Common myeloid progenitor, CD34-positive (primary cell): ENCODE measurements at regions not wholly inside any gene's neighbourhood (a gene's known extent, or its start where the extent isn't known, plus 50 kb on each side); places are given as distances from the start of the nearest gene placed in this dataset.

Source experiments
- CTCF ChIA-PET: fragments of 350-600 bp; sonication (Branson Sonifier 250); formaldehyde crosslinking; loops from one replicate; lab custom pipeline; 2021; ENCODE audit warnings: antibody characterized with exemption; lab: Charles Lee
- POLR2A ChIA-PET: fragments of 350-600 bp; sonication (Branson Sonifier 250); formaldehyde crosslinking; loops from one replicate; lab custom pipeline; 2021; ENCODE audit warnings: antibody characterized with exemption; lab: Charles Lee
- DNase-seq, 3 donors: peaks; one replicate each; pipeline versions ENCODE4 v3.0.0 to v3.0.0-alpha.2; 2013
- H3K27ac ChIP-seq, 2 experiments: 1 replicate in 1 of 2; 2 replicates in 1 of 2; pipeline ENCODE4 v1.7.0; 2013; ENCODE audit warnings: inconsistent platforms in 2 of 2, low read length in 2 of 2, mild to moderate bottlenecking in 2 of 2, low read depth in 1 of 2, moderate library complexity in 1 of 2; ENCODE audit not compliant: severe bottlenecking in 2 of 2, insufficient read depth in 1 of 2, poor library complexity in 1 of 2
- H3K27me3 ChIP-seq, 5 experiments: replicated peaks in 2 of 5; 1 replicate in 3 of 5; 2 replicates in 2 of 5; pipeline versions ENCODE4 v1.6.1 to v1.7.0; 2013; ENCODE audit warnings: low read length in 4 of 5, mild to moderate bottlenecking in 2 of 5, moderate library complexity in 2 of 5, inconsistent platforms in 1 of 5; ENCODE audit not compliant: insufficient read depth in 5 of 5, control insufficient read depth in 4 of 5
- H3K36me3 ChIP-seq, 4 experiments: 1 replicate in 2 of 4; 2 replicates in 2 of 4; pipeline versions ENCODE4 v1.6.1 to v1.7.0; 2013; ENCODE audit warnings: low read length in 3 of 4, control low read depth in 1 of 4, mild to moderate bottlenecking in 1 of 4; ENCODE audit not compliant: control insufficient read depth in 4 of 4, insufficient read depth in 4 of 4
- H3K4me1 ChIP-seq, 4 experiments: 1 replicate in 3 of 4; 2 replicates in 1 of 4; pipeline versions ENCODE4 v1.6.1 to v1.7.1; 2013; ENCODE audit warnings: low read length in 3 of 4, mild to moderate bottlenecking in 3 of 4, control low read depth in 1 of 4, inconsistent platforms in 1 of 4, moderate library complexity in 1 of 4; ENCODE audit not compliant: control insufficient read depth in 4 of 4, insufficient read depth in 4 of 4; ENCODE audit errors: control extremely low read depth in 1 of 4
- H3K4me3 ChIP-seq, 7 experiments: 1 replicate in 4 of 7; 2 replicates in 3 of 7; pipeline versions ENCODE4 v1.5.1 to v1.7.0; 2013; ENCODE audit warnings: mild to moderate bottlenecking in 7 of 7, low read length in 6 of 7, moderate library complexity in 6 of 7, inconsistent platforms in 2 of 7, low read depth in 2 of 7, control low read depth in 1 of 7; ENCODE audit not compliant: insufficient read depth in 4 of 7, control insufficient read depth in 1 of 7; ENCODE audit errors: extremely low read depth in 1 of 7
- H3K9me3 ChIP-seq, 5 experiments: 1 replicate in 4 of 5; 2 replicates in 1 of 5; pipeline versions ENCODE4 v1.6.1 to v1.7.1; 2013; ENCODE audit warnings: low read length in 4 of 5, mild to moderate bottlenecking in 2 of 5, inconsistent platforms in 1 of 5, low read depth in 1 of 5, moderate library complexity in 1 of 5; ENCODE audit not compliant: control insufficient read depth in 4 of 5, insufficient read depth in 2 of 5; ENCODE audit errors: control extremely low read depth in 1 of 5
- WGBS: methylation state at CpG from one replicate; pipeline ENCODE4 v1.1.5; 2013; ENCODE audit not compliant: insufficient coverage; 5-methylcytosine and 5-hydroxymethylcytosine counted together

- CTCF ChIA-PET: no interaction called here
- POLR2A ChIA-PET: no interaction called here
- no peaks in the 10 kb centered on the region for H3K36me3 ChIP-seq
- no peak overlapping the region for H3K27ac ChIP-seq
- no peak overlapping the region for H3K4me3 ChIP-seq
- no CpG with 5 or more reads among the region's 1 CpG for WGBS
- no peaks in the 10 kb centered on the region for H3K4me1 ChIP-seq
- H3K27me3 ChIP-seq: no peaks in the 10 kb centered on the region
- no peak for DNase-seq
- peaks cover 0 to 3% (median 0%) of the 10 kb centered on the region in 5 experiments for H3K9me3 ChIP-seq
Measured at GRCh38 chr11:15613789-15614188, 499.1 kb downstream of the INSC start.

GRCh38 chr11:15615398-15616096, 500.8 kb downstream of the INSC start:
- POLR2A ChIA-PET: no interaction called here
- Histone ChIP-seq H3K36me3 (no peaks in the 10 kb centered on the region), H3K27ac (no peak overlapping the region), H3K27me3 (no peaks in the 10 kb centered on the region), H3K4me3 (no peak overlapping the region), H3K4me1 (no peaks in the 10 kb centered on the region), H3K9me3 (no peaks in the 10 kb centered on the region)
- DNase-seq: no peak
- CTCF ChIA-PET: no interaction called here
- 82% methylated on average over 1 of the region's 2 CpGs for WGBS

- 93% methylated on average over 8 of the region's 13 CpGs for WGBS
Measured at GRCh38 chr11:15616130-15617105, 501.7 kb downstream of the INSC start.

GRCh38 chr11:15617126-15617525, 502.4 kb downstream of the INSC start:
- no peak for DNase-seq
- WGBS: 100% methylated on average over 3 of the region's 5 CpGs
- Histone ChIP-seq H3K36me3 (no peaks in the 10 kb centered on the region), H3K27ac (no peak overlapping the region), H3K27me3 (peaks cover 0 to 2% (median 0%) of the 10 kb centered on the region in 5 experiments), H3K4me3 (no peak overlapping the region), H3K9me3 (peaks cover 0 to 2% (median 0%) of the 10 kb centered on the region in 5 experiments), H3K4me1 (no peaks in the 10 kb centered on the region)
- ChIA-PET POLR2A (no interaction called here), CTCF (no interaction called here)

More at GRCh38 chr11:15616130-15617105, 501.7 kb downstream of the INSC start:
- ChIA-PET POLR2A (no interaction called here), CTCF (no interaction called here)
- Histone ChIP-seq H3K27ac (no peak overlapping the region), H3K36me3 (no peaks in the 10 kb centered on the region), H3K27me3 (no peaks in the 10 kb centered on the region), H3K4me1 (no peaks in the 10 kb centered on the region), H3K9me3 (peaks cover 0 to 2% (median 0%) of the 10 kb centered on the region in 5 experiments), H3K4me3 (no peak overlapping the region)
- no peak for DNase-seq

- Histone ChIP-seq H3K9me3 (peaks cover 0 to 2% (median 0%) of the 10 kb centered on the region in 5 experiments), H3K27ac (no peak overlapping the region), H3K4me1 (no peaks in the 10 kb centered on the region), H3K36me3 (no peaks in the 10 kb centered on the region), H3K4me3 (no peak overlapping the region), H3K27me3 (peaks cover 0 to 15% (median 3%) of the 10 kb centered on the region in 5 experiments)
- ChIA-PET POLR2A (no interaction called here), CTCF (no interaction called here)
- WGBS: 80% methylated on average over 2 of the region's 2 CpGs
- DNase-seq: no peak
Measured at GRCh38 chr11:15618583-15619032, 503.9 kb downstream of the INSC start.

- H3K9me3 ChIP-seq: peaks cover 0 to 2% (median 0%) of the 10 kb centered on the region in 5 experiments
- ChIA-PET POLR2A (no interaction called here), CTCF (interaction anchor here (1.2 kb wide), 1 partner anchor 15 kb away, joined by 3 read pairs; no protein-coding TSS in a partner anchor)
- peaks cover 0 to 19% (median 3%) of the 10 kb centered on the region in 5 experiments for H3K27me3 ChIP-seq
- no peak overlapping the region for H3K27ac ChIP-seq
- no peak for DNase-seq
- H3K4me3 ChIP-seq: no peak overlapping the region
- no peaks in the 10 kb centered on the region for H3K4me1 ChIP-seq
- WGBS: 84% methylated on average over 5 of the region's 5 CpGs
- no peaks in the 10 kb centered on the region for H3K36me3 ChIP-seq
Measured at GRCh38 chr11:15621565-15621964, 506.8 kb downstream of the INSC start.
